Left ventricle myocardium inferior (tissue), 1 donor: ENCODE measurements at regions not wholly inside any gene's neighbourhood (a gene's known extent, or its start where the extent isn't known, plus 50 kb on each side); places are given as distances from the start of the nearest gene placed in this dataset.

ENCODE experiments used
- DNase-seq: peaks from one replicate; pipeline ENCODE4 v3.0.0-alpha.2; 2020
- H3K27ac ChIP-seq: fragments of 200-600 bp; replicated peaks from 2 replicates; pipeline ENCODE4 v1.8.0; 2021
- H3K27me3 ChIP-seq: fragments of 200-600 bp; 2 replicates; pipeline ENCODE4 v1.8.0; 2021; ENCODE audit warnings: low read depth
- H3K36me3 ChIP-seq: fragments of 200-600 bp; 2 replicates; pipeline ENCODE4 v1.8.0; 2021
- H3K4me1 ChIP-seq: fragments of 200-600 bp; 2 replicates; pipeline ENCODE4 v1.8.0; 2021
- H3K4me3 ChIP-seq: fragments of 200-600 bp; 2 replicates; pipeline ENCODE4 v1.8.0; 2021; ENCODE audit warnings: mild to moderate bottlenecking, moderate library complexity
- H3K9me3 ChIP-seq: fragments of 200-600 bp; replicated peaks from 2 replicates; pipeline ENCODE4 v1.8.0; 2021
- intact Hi-C: fragments of 100-400 bp; cut with micrococcal nuclease; formaldehyde crosslinking; loops from one replicate; pipeline ENCODE4 v1.11.0; 2022
- TF ChIP-seq, protein P1 (sequence below): fragments of 200-600 bp; IDR thresholded peaks from 2 replicates; pipeline ENCODE4 v1.8.0; 2021; ENCODE audit warnings: antibody characterized with exemption, mild to moderate bottlenecking, borderline replicate concordance
- donor health status: DM: no; HTN: yes; CAD: no; lungs with severe emphysema.

DNA sequence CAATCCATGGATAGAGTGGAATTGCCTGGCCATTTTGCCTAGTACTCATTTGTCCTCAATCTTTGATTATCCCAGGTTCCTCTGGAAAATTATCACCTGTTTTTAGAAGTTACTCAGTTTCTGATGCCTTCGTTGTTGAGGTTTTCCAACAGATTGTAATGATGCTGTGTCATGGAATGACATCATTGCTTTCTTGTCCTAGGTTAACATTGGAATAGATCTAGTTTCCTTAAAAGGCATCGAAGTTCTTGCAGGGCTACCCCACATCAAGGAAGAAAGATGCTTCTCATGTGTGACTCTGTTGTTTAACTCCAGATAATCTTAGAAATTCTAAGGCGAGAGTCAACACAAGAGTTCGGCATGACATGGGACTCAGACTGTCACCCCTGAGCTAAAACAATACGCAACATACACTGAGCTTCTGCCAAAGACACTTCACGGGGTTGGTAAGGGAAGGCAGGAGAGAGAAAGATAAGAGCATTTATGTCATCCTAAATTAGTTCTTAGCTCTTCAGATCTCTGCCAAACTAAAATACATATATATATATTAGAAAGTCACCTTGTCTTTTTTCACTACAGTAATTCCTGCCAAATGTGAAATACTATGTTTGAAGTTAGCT lies 293.2 kb upstream of the WWC1 start:
- peak overlapping the region; percentile 80 for H3K27ac ChIP-seq
- DNase-seq, result no peak
- no peaks in the 10 kb centered on the region for H3K27me3 ChIP-seq
- H3K4me3 ChIP-seq, result no peak overlapping the region
- peaks cover 60% of the 10 kb centered on the region for H3K4me1 ChIP-seq
- TF ChIP-seq, protein P1, sequence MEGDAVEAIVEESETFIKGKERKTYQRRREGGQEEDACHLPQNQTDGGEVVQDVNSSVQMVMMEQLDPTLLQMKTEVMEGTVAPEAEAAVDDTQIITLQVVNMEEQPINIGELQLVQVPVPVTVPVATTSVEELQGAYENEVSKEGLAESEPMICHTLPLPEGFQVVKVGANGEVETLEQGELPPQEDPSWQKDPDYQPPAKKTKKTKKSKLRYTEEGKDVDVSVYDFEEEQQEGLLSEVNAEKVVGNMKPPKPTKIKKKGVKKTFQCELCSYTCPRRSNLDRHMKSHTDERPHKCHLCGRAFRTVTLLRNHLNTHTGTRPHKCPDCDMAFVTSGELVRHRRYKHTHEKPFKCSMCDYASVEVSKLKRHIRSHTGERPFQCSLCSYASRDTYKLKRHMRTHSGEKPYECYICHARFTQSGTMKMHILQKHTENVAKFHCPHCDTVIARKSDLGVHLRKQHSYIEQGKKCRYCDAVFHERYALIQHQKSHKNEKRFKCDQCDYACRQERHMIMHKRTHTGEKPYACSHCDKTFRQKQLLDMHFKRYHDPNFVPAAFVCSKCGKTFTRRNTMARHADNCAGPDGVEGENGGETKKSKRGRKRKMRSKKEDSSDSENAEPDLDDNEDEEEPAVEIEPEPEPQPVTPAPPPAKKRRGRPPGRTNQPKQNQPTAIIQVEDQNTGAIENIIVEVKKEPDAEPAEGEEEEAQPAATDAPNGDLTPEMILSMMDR, result no peak
- intact Hi-C loops, result no loop called here
- H3K9me3 ChIP-seq, result no peaks in the 10 kb centered on the region
- no peaks in the 10 kb centered on the region for H3K36me3 ChIP-seq

DNA sequence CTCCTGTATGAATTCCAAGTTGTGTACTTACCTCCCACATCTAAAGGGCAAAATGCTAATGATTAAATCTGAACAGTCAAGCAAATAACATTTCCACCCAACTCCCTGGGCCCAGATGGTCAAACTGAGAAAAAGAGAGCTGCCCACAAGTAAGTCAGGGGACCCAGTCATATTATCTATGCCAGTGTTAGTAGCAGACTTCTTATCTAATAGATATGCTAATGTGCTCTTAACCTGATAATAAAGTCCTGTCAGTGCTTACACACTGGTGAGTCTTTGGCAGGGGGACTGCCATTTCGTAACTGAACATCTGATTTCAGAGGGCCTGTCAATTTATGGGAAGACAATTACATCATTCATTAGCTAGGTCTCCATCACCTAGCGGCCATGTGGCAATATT lies 292.3 kb upstream of the WWC1 start:
- H3K9me3 ChIP-seq, result no peaks in the 10 kb centered on the region

DNA sequence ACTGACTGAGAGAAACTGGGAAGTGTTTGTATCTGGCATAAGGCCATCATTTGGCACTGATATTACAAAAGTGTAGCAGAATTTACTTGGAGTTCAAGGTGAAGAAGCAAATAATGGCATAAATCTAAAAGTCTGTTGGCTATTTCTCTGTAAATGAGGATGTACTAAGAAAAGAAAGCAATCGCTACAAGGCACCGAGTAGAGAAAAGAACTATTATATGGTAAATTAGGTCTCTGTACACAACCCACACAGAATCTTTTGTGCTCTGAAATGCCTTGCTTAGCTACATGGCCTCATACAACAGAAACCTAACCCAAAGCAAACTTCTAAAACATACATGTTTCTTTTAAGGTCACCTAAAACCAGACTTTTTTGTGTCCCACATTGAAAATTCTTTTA lies 290.1 kb upstream of the WWC1 start:
- H3K27ac ChIP-seq, result peak overlapping the region; percentile 80
- no peak overlapping the region for H3K4me3 ChIP-seq
- TF ChIP-seq, protein P1, result no peak
- H3K27me3 ChIP-seq, result no peaks in the 10 kb centered on the region
- no peaks in the 10 kb centered on the region for H3K36me3 ChIP-seq
- no peak for DNase-seq
- no peaks in the 10 kb centered on the region for H3K9me3 ChIP-seq
- intact Hi-C loops, result no loop called here
- H3K4me1 ChIP-seq, result peaks cover 72% of the 10 kb centered on the region

More for the DNA sequence above, 292.3 kb upstream of the WWC1 start:
- Histone ChIP-seq H3K27me3 (no peaks in the 10 kb centered on the region), H3K36me3 (no peaks in the 10 kb centered on the region), H3K27ac (peak overlapping the region; percentile 80), H3K4me1 (peaks cover 53% of the 10 kb centered on the region), H3K4me3 (no peak overlapping the region)
- TF ChIP-seq, protein P1, result no peak
- intact Hi-C loops, result no loop called here
- no peak for DNase-seq

DNA sequence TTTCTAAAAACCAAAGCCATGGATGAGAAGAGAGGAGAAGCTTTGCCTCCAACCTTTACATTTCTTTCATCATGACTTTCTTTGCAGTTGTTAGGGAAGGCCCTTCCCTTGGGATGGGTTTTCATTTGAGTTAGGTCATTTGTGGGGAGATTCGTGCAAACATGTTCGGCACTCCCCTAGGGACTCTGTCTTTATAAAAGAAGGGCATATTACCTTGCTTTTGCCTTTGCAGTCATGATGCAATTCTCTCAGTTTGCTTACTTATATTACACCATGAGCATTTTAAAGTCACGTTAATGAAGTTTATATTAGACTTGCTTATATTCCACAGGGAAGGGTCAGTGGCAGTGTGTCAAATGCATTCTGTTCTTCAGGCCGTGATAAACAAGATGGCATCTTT lies 289.3 kb upstream of the WWC1 start:
- Histone ChIP-seq H3K27ac (no peak overlapping the region), H3K27me3 (no peaks in the 10 kb centered on the region), H3K4me1 (peaks cover 79% of the 10 kb centered on the region), H3K9me3 (no peaks in the 10 kb centered on the region), H3K36me3 (no peaks in the 10 kb centered on the region), H3K4me3 (no peak overlapping the region)
- intact Hi-C loops, result no loop called here
- no peak for DNase-seq
- TF ChIP-seq, protein P1, result no peak

DNA sequence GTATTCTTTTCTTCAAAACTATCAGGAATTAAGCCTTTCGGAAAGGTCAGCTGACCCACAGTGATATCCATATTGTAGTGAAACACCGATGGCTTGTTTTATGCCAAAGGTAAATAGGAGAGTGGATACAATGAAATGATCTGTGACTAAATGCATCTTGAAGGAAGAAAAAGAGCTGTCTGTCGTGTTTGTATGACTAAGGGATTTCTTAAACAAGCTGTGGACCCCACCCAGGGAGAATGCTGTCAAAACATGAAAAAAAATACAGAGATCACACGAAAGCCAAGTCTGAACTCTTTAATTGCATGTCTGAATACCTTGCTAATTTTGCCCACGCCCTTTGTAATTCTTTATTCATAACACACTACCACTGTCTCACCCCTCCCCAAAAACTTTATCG lies 286.4 kb upstream of the WWC1 start:
- Histone ChIP-seq H3K27ac (peak overlapping the region; percentile 62), H3K27me3 (no peaks in the 10 kb centered on the region), H3K4me1 (peaks cover 81% of the 10 kb centered on the region), H3K4me3 (no peak overlapping the region), H3K36me3 (no peaks in the 10 kb centered on the region), H3K9me3 (no peaks in the 10 kb centered on the region)
- no peak for DNase-seq
- TF ChIP-seq, protein P1, result no peak
- intact Hi-C loops, result no loop called here
